ENCODE measurements at regions not wholly inside any gene's neighbourhood (a gene's known extent, or its start where the extent isn't known, plus 50 kb on each side); places are given as distances from the start of the nearest gene placed in this dataset.

GRCh38 chr3:194852345-194852744, 166.7 kb downstream of the FAM43A start:
- H3K27me3 ChIP-seq (ENCODE audit: insufficient read depth, low read depth, severe bottlenecking), result no peaks in the 10 kb centered on the region
- H3K9me3 ChIP-seq (ENCODE audit: severe bottlenecking), result no peaks in the 10 kb centered on the region
- DNase-seq, result no peak
- no peak overlapping the region for H3K27ac ChIP-seq
- H3K4me3 ChIP-seq (ENCODE audit: low read depth, low read length), result no peak overlapping the region
- TF ChIP-seq CTCF (IDR thresholded peaks at IDR 0.05; ENCODE audit: low read depth, low read length), result no peak
- H3K36me3 ChIP-seq, result no peaks in the 10 kb centered on the region

- H3K27ac ChIP-seq, result no peak overlapping the region
- H3K9me3 ChIP-seq (ENCODE audit: severe bottlenecking), result no peaks in the 10 kb centered on the region
- no peaks in the 10 kb centered on the region for H3K27me3 ChIP-seq (ENCODE audit: insufficient read depth, low read depth, severe bottlenecking)
- no peak for DNase-seq
- no peaks in the 10 kb centered on the region for H3K36me3 ChIP-seq
- TF ChIP-seq CTCF (IDR thresholded peaks at IDR 0.05; ENCODE audit: low read depth, low read length), result no peak
- H3K4me3 ChIP-seq (ENCODE audit: low read depth, low read length), result no peak overlapping the region
Measured at GRCh38 chr3:194852831-194853508, 167.3 kb downstream of the FAM43A start.

GRCh38 chr3:194854206-194854605, 168.5 kb downstream of the FAM43A start:
- Histone ChIP-seq H3K9me3 (ENCODE audit: severe bottlenecking) (no peaks in the 10 kb centered on the region), H3K27me3 (ENCODE audit: insufficient read depth, low read depth, severe bottlenecking) (no peaks in the 10 kb centered on the region), H3K4me3 (ENCODE audit: low read depth, low read length) (no peak overlapping the region), H3K36me3 (no peaks in the 10 kb centered on the region), H3K27ac (no peak overlapping the region)
- DNase-seq, result no peak
- no peak for TF ChIP-seq CTCF (IDR thresholded peaks at IDR 0.05; ENCODE audit: low read depth, low read length)

GRCh38 chr3:194854659-194855390, 169.1 kb downstream of the FAM43A start:
- Histone ChIP-seq H3K4me3 (ENCODE audit: low read depth, low read length) (no peak overlapping the region), H3K27me3 (ENCODE audit: insufficient read depth, low read depth, severe bottlenecking) (no peaks in the 10 kb centered on the region), H3K36me3 (no peaks in the 10 kb centered on the region), H3K27ac (no peak overlapping the region), H3K9me3 (ENCODE audit: severe bottlenecking) (no peaks in the 10 kb centered on the region)
- no peak for DNase-seq
- TF ChIP-seq CTCF (IDR thresholded peaks at IDR 0.05; ENCODE audit: low read depth, low read length), result no peak

- H3K27me3 ChIP-seq (ENCODE audit: insufficient read depth, low read depth, severe bottlenecking), result no peaks in the 10 kb centered on the region
- no peak overlapping the region for H3K27ac ChIP-seq
- no peak for DNase-seq
- H3K4me3 ChIP-seq (ENCODE audit: low read depth, low read length), result no peak overlapping the region
- TF ChIP-seq CTCF (IDR thresholded peaks at IDR 0.05; ENCODE audit: low read depth, low read length), result no peak
- no peaks in the 10 kb centered on the region for H3K9me3 ChIP-seq (ENCODE audit: severe bottlenecking)
- no peaks in the 10 kb centered on the region for H3K36me3 ChIP-seq
Measured at GRCh38 chr3:194856296-194856695, 170.6 kb downstream of the FAM43A start.

Data from WERI-Rb-1 (cell line).